Transverse colon (tissue), 4 donors: ENCODE measurements at regions not wholly inside any gene's neighbourhood (a gene's known extent, or its start where the extent isn't known, plus 50 kb on each side); places are given as distances from the start of the nearest gene placed in this dataset.

ENCODE experiments used
- CTCF ChIP-seq, 5 experiments: fragments of 200-600 bp in 3 of 5; fragments of 450-650 bp in 2 of 5; sonication (generic) in 3 of 5; IDR thresholded peaks; 1 replicate in 2 of 5; 2 replicates in 3 of 5; pipeline ENCODE4 v1.5.1; 2016 to 2017; ENCODE audit warnings: antibody characterized with exemption in 5 of 5, inconsistent platforms in 3 of 5, mild to moderate bottlenecking in 2 of 5, moderate library complexity in 1 of 5
- EP300 ChIP-seq: sonication (generic); formaldehyde crosslinking; IDR thresholded peaks from one replicate; pipeline ENCODE4 v1.6.1; 2017; ENCODE audit warnings: antibody characterized with exemption, low read depth
- POLR2A ChIP-seq: fragments of 450-650 bp; IDR thresholded peaks from one replicate; pipeline ENCODE4 v1.6.1; 2016; ENCODE audit warnings: antibody characterized with exemption, mild to moderate bottlenecking, moderate library complexity
- POLR2AphosphoS5 ChIP-seq, 3 donors: sonication (generic); formaldehyde crosslinking; IDR thresholded peaks; one replicate each; pipeline ENCODE4 v1.6.1; 2016; ENCODE audit warnings: antibody characterized with exemption in 3 of 3

- no peak for TF ChIP-seq CTCF (IDR thresholded peaks at IDR 0.05)
- TF ChIP-seq EP300, result no peak
- no peak for TF ChIP-seq POLR2AphosphoS5 (IDR thresholded peaks at IDR 0.05)
- TF ChIP-seq POLR2A, result no peak
Measured at GRCh38 chr10:78907551-78908211, 161.1 kb upstream of the ZMIZ1 start.
